Gastrocnemius medialis (tissue), 4 donors: ENCODE measurements at regions not wholly inside any gene's neighbourhood (a gene's known extent, or its start where the extent isn't known, plus 50 kb on each side); places are given as distances from the start of the nearest gene placed in this dataset.

Experiments used
- CTCF ChIP-seq, 5 experiments: fragments of 450-650 bp in 3 of 5; fragments of 200-600 bp in 2 of 5; sonication (generic) in 2 of 5; IDR thresholded peaks in 4 of 5; conservative IDR thresholded peaks in 1 of 5; 1 replicate in 4 of 5; 2 replicates in 1 of 5; pipeline ENCODE4 v1.5.1; 2016 to 2019; ENCODE audit warnings: antibody characterized with exemption in 5 of 5, mild to moderate bottlenecking in 3 of 5, moderate library complexity in 3 of 5
- POLR2A ChIP-seq, 2 donors: fragments of 450-650 bp; IDR thresholded peaks; one replicate each; pipeline ENCODE4 v1.6.1; 2017; ENCODE audit warnings: antibody characterized with exemption in 2 of 2, mild to moderate bottlenecking in 2 of 2, moderate library complexity in 2 of 2

GRCh38 chr11:131005829-131006228 lies 89.5 kb upstream of the SNX19 start:
- TF ChIP-seq CTCF (IDR thresholded peaks at IDR 0.05 in 4 of 5, conservative IDR thresholded peaks at IDR 0.05 in 1 of 5) (no peak), POLR2A (IDR thresholded peaks at IDR 0.05) (no peak)
